ENCODE measurements at regions not wholly inside any gene's neighbourhood (a gene's known extent, or its start where the extent isn't known, plus 50 kb on each side); places are given as distances from the start of the nearest gene placed in this dataset.

- no peak overlapping the region for H3K4me2 ChIP-seq
- no peaks in the 10 kb centered on the region for H3K27me3 ChIP-seq
- no peak overlapping the region for H3K9ac ChIP-seq
- H3K27ac ChIP-seq = no peak overlapping the region
- H3K4me3 ChIP-seq = no peak overlapping the region
- TF ChIP-seq Cebpa-rat (IDR thresholded peaks at IDR 0.05) = no peak
- no peaks in the 10 kb centered on the region for H3K4me1 ChIP-seq
- no peaks in the 10 kb centered on the region for H4K20me1 ChIP-seq
- H3K9me3 ChIP-seq = no peaks in the 10 kb centered on the region
- H3K36me3 ChIP-seq = no peaks in the 10 kb centered on the region
Observed at GRCh38 chr2:106026271-106027190, 167.6 kb downstream of the UXS1 start.

GRCh38 chr2:106025796-106026195 lies 168.3 kb downstream of the UXS1 start:
- H3K4me1 ChIP-seq = no peaks in the 10 kb centered on the region
- no peaks in the 10 kb centered on the region for H3K27me3 ChIP-seq
- no peaks in the 10 kb centered on the region for H3K9me3 ChIP-seq
- no peak overlapping the region for H3K4me2 ChIP-seq
- H3K27ac ChIP-seq = no peak overlapping the region
- H3K36me3 ChIP-seq = no peaks in the 10 kb centered on the region
- no peak overlapping the region for H3K9ac ChIP-seq
- no peak overlapping the region for H3K4me3 ChIP-seq
- H4K20me1 ChIP-seq = no peaks in the 10 kb centered on the region
- TF ChIP-seq Cebpa-rat (IDR thresholded peaks at IDR 0.05) = no peak

GRCh38 chr2:106021662-106022028 lies 172.5 kb downstream of the UXS1 start:
- H4K20me1 ChIP-seq = no peaks in the 10 kb centered on the region
- no peak overlapping the region for H3K4me2 ChIP-seq
- no peak overlapping the region for H3K4me3 ChIP-seq
- H3K36me3 ChIP-seq = no peaks in the 10 kb centered on the region
- H3K9me3 ChIP-seq = no peaks in the 10 kb centered on the region
- H3K9ac ChIP-seq = no peak overlapping the region
- no peaks in the 10 kb centered on the region for H3K27me3 ChIP-seq
- no peak for TF ChIP-seq Cebpa-rat (IDR thresholded peaks at IDR 0.05)
- H3K4me1 ChIP-seq = no peaks in the 10 kb centered on the region
- no peak overlapping the region for H3K27ac ChIP-seq

DNA sequence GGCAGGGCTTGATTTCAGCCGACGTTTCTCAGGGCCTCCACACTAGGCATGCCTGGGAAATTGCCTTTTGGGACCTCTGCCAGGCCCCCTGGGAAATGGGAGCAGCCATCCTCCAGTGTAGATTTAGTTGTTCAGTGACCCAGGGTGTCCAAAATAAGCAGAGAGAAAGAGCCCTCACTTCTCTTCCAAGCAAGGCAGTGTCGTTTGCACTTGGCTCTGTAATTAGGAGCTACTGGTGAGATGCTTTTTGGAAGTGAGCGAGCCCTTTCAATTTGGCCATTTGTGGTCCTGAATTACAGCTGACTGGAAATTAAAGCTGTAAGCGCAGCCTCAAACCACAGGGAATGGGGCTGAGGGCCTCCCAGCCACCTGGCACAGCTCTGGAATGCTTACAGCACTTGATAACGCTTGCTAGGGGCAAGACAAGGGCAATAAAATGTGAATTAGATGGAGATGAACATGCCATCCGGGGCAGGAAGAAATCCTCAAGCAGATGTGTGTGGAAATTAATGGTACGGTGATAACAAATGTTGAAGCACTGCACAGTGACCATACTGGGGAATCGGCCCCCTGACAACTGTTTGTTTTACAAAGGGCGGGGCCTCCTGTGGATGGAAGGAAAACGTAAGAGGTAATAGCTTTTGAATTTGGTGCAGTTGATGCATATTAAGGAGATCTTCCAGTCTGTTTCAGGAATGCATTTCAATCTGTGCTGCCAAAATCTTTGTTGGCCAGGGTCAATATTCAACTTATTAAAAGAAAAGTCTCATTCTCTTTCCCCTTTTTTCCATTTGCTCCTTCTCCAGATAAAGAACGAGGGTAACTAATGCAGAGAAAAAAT lies 173.1 kb downstream of the UXS1 start:
- no peaks in the 10 kb centered on the region for H3K36me3 ChIP-seq
- no peak overlapping the region for H3K4me2 ChIP-seq
- no peaks in the 10 kb centered on the region for H3K4me1 ChIP-seq
- no peak overlapping the region for H3K4me3 ChIP-seq
- H3K27ac ChIP-seq = no peak overlapping the region
- H4K20me1 ChIP-seq = no peaks in the 10 kb centered on the region
- H3K27me3 ChIP-seq = no peaks in the 10 kb centered on the region
- TF ChIP-seq Cebpa-rat (IDR thresholded peaks at IDR 0.05) = no peak
- no peaks in the 10 kb centered on the region for H3K9me3 ChIP-seq
- no peak overlapping the region for H3K9ac ChIP-seq

- no peaks in the 10 kb centered on the region for H3K9me3 ChIP-seq
- no peak overlapping the region for H3K27ac ChIP-seq
- H3K4me3 ChIP-seq = no peak overlapping the region
- TF ChIP-seq Cebpa-rat (IDR thresholded peaks at IDR 0.05) = no peak
- H4K20me1 ChIP-seq = no peaks in the 10 kb centered on the region
- no peak overlapping the region for H3K4me2 ChIP-seq
- no peaks in the 10 kb centered on the region for H3K27me3 ChIP-seq
- H3K9ac ChIP-seq = no peak overlapping the region
- H3K4me1 ChIP-seq = no peaks in the 10 kb centered on the region
- no peaks in the 10 kb centered on the region for H3K36me3 ChIP-seq
Observed at GRCh38 chr2:106020032-106020431, 174.1 kb downstream of the UXS1 start.

DNA sequence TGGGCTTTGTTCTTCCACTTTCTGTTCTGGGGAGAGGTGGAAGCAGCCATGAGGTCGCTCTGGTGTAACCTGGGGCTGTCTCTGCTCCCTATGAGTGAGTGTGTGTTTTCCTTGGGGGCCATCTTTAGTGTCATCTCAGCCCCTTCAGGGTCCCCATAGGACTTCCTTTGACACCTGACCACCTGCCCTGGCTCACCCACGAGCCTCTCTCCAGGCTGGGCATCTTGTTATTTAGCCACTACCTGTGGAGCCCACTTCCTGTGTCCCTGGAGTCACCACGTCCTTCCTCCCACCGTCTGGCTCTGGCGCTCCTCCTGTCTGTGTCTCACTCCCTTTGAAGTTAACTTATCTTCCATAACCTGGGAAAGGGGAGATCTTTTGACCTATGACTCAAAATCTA lies 176.0 kb downstream of the UXS1 start:
- no peaks in the 10 kb centered on the region for H4K20me1 ChIP-seq
- no peaks in the 10 kb centered on the region for H3K27me3 ChIP-seq
- H3K4me2 ChIP-seq = no peak overlapping the region
- no peaks in the 10 kb centered on the region for H3K4me1 ChIP-seq
- H3K27ac ChIP-seq = no peak overlapping the region
- H3K9me3 ChIP-seq = no peaks in the 10 kb centered on the region
- no peak for TF ChIP-seq Cebpa-rat (IDR thresholded peaks at IDR 0.05)
- no peaks in the 10 kb centered on the region for H3K36me3 ChIP-seq
- no peak overlapping the region for H3K9ac ChIP-seq
- no peak overlapping the region for H3K4me3 ChIP-seq

- H4K20me1 ChIP-seq = no peaks in the 10 kb centered on the region
- no peak overlapping the region for H3K27ac ChIP-seq
- H3K36me3 ChIP-seq = no peaks in the 10 kb centered on the region
- H3K27me3 ChIP-seq = no peaks in the 10 kb centered on the region
- H3K9ac ChIP-seq = no peak overlapping the region
- H3K4me3 ChIP-seq = no peak overlapping the region
- TF ChIP-seq Cebpa-rat (IDR thresholded peaks at IDR 0.05) = no peak
- no peaks in the 10 kb centered on the region for H3K4me1 ChIP-seq
- peaks cover 28% of the 10 kb centered on the region for H3K9me3 ChIP-seq
- no peak overlapping the region for H3K4me2 ChIP-seq
Observed at GRCh38 chr2:106012591-106013347, 181.3 kb downstream of the UXS1 start.

DNA sequence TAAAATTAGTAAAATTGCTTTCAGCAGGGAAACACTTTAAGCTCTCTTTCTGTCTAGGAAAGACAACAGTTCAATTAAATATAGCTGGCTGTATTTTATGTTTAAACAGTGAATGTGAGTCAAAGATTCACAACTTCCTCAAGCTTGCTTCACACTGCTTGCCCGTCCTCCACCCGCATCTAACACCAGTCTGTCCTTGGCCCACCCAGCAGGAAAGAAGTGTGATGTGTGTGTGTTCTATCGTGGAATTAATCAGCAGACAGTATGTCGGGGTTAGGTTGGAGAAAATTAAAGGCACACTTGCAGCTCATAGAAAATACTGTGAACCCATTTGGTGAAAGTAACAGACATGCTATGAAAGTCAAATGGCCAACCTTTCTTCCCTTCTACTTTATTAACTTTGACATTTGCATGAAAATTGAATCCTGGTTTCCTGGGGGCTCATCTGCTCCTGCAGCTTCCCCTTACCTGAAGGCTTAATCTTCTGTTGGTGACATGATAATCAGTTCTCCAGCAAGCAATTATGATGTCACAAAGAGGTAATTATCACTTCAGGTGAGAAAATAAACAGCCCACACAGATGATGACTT lies 182.0 kb downstream of the UXS1 start:
- Histone ChIP-seq H3K4me1 (no peaks in the 10 kb centered on the region), H3K27ac (no peak overlapping the region), H3K36me3 (no peaks in the 10 kb centered on the region), H3K4me3 (no peak overlapping the region), H3K4me2 (no peak overlapping the region), H4K20me1 (no peaks in the 10 kb centered on the region), H3K9ac (no peak overlapping the region), H3K9me3 (peaks cover 34% of the 10 kb centered on the region), H3K27me3 (no peaks in the 10 kb centered on the region)
- no peak for TF ChIP-seq Cebpa-rat (IDR thresholded peaks at IDR 0.05)

GRCh38 chr2:106011380-106011779 lies 182.7 kb downstream of the UXS1 start:
- Histone ChIP-seq H3K4me1 (no peaks in the 10 kb centered on the region), H3K4me2 (no peak overlapping the region), H3K9me3 (peaks cover 42% of the 10 kb centered on the region), H3K27ac (no peak overlapping the region), H4K20me1 (no peaks in the 10 kb centered on the region), H3K9ac (no peak overlapping the region), H3K4me3 (no peak overlapping the region), H3K36me3 (no peaks in the 10 kb centered on the region), H3K27me3 (no peaks in the 10 kb centered on the region)
- TF ChIP-seq Cebpa-rat (IDR thresholded peaks at IDR 0.05) = no peak

Measured in BLaER1 (cell line).